ENCODE measurements at regions not wholly inside any gene's neighbourhood (a gene's known extent, or its start where the extent isn't known, plus 50 kb on each side); places are given as distances from the start of the nearest gene placed in this dataset.
"Not testable (repeated sequence)": the region's sequence is repeated elsewhere in the genome, so short reads cannot be mapped to it uniquely, and the experiment has no call there.

DNA sequence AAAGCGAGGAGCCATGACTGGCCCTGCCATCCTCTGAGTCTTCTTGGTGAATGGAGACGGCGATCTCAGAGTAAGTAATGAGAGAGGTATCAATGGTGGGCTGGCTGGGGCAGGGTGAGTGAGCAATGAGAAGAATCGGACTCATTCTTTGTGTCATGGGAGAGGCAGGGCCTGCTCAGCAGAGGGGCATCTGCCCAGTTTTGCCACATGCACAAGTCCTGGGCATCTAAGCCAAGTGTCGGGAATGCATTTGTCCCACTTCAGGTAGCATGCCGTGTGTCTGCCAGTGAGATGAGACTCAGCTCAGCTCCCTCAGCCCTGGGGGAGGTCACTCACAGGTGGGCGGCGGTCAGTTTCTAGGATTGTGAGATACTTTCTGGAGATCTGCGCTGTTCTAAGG is 791.0 kb upstream of the RAB6C start:
- no peak for DNase-seq

- DNase-seq = no peak
Measured at GRCh38 chr2:129189617-129190319, 789.7 kb upstream of the RAB6C start.

DNA sequence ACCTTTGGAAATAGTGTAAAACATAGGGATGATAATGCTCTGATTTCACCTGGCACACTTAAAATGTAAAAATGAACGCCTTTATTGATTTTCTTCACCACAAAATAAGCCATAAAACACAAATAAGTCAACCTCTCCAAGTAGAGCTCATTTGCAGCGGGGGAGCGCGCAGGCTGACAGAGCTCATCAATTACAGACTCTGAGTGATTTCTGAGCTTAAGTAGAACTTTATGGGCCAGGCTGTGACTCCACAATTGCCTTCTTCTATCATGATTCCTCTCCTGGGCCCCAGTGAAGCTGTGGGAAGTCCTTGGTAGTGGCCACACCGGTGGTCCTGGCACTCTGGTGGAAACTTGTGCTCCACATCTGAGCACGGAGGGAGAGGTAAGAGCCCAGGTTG is 789.0 kb upstream of the RAB6C start:
- no peak for DNase-seq

GRCh38 chr2:129191530-129191929 is 787.9 kb upstream of the RAB6C start:
- no peak for DNase-seq

DNA sequence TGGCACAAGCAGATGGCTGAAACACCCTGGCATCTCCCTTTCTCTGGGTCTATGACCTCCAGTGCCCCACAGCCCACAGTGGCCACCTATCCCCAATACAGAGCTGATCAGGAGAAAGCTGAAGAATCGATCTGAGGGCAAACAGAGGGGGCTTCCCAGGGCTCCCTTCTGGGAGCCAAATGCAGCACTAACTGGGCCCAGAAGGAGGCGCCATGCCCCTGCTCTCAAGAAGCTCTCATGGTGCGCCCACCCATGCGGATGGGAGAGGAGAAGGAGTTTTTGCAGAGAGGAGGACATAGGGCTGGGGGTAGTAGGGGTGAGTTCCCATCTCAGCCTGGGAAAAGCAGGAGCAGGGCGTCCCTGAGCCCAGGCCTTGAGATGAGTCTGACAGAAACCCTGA is 787.3 kb upstream of the RAB6C start:
- no peak for DNase-seq

- no peak for DNase-seq
Measured at GRCh38 chr2:129192841-129193253, 786.6 kb upstream of the RAB6C start.

DNA sequence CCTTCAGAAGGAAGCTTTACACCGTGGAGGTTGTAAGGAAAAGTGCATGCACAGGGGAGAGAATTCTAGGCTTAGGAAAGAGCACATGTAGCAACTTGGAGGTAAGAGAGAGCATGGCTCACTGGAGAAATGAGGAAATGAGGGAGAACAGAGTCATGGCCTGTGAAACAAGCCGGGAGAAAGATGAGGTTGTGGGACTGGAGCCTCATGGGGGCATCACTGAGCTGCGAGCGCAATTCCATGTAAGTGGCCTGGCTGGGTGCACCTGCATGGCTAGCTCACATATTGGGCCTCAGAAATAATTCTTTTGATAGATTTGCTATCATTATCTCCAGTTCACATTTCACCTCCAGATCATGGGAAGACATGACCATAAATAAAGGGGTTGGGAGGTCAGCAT is 785.5 kb upstream of the RAB6C start:
- DNase-seq = no peak

DNA sequence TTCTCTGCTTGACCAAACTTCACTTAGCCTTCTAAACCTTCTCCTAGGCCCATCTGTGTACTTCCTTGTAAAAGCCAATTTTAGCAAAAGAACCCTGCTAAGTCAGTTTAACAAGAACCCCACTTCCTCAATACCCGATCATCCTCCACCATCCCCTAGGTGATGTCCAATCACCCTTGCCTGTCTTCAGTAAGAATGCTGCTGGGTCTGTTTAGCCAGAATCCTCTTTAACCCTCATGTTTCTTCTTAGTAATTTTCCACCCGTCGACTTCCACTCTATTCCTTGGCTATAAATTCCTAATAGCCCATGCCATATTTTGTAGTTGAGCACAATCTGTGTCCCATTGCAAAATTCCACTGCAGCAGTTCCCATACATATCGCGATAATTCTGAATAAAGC is 780.0 kb upstream of the RAB6C start:
- no peak for DNase-seq

DNA sequence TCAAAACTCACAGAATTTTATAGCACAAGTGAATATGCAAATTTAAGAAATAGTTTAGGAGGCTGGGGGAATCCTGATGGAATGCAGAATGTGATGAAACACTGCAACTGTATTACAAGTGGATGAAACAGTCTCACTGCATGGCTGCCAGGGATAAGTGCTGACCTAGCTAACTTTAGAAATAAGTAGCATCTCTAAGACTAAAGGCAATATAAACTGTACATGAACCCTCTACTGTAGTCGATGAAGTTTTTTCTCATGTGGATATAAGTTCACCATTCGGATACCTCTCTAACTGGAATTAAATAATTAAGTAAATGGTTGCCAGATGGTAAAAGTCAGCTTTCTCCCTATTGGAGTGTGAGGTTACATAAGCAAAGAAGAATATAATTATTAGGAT is 777.8 kb upstream of the RAB6C start:
- DNase-seq = no peak

DNA sequence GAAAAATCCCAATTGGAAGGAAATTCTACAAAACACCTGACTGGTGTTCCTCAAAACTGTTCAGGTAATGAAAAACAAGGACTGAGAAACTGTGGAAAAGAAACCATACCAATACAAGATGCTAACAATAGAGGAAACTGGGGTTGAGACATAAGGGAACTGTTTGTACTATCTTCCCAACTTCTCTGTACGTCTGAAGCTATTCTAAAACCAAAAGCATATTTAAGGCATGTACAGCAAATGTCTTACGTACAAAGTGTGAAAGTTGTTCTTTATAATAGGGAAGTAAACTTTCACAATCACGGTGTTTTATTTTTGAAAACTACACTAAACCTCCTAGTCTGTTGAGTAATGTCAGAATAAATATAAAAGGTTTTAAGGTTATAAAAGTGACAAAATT is 776.1 kb upstream of the RAB6C start:
- DNase-seq = no peak

DNA sequence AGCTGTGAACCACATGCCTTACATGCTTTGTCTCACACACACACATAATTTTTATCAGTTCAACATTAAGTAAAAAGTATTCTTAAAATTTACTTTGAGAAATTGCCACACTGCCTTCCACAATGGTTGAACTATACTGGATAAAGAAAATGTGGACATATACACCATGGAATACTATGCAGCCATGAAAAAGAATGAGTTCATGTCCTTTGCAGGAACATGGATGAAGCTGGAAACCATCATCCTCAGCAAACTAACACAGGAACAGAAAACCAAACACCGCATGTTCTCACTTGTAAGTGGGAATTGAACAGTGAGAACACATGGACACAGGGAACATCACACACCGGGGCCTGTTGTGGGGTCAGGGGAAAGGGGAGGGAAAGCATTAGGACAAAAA is 774.9 kb upstream of the RAB6C start:
- DNase-seq = not testable (repeated sequence)

DNA sequence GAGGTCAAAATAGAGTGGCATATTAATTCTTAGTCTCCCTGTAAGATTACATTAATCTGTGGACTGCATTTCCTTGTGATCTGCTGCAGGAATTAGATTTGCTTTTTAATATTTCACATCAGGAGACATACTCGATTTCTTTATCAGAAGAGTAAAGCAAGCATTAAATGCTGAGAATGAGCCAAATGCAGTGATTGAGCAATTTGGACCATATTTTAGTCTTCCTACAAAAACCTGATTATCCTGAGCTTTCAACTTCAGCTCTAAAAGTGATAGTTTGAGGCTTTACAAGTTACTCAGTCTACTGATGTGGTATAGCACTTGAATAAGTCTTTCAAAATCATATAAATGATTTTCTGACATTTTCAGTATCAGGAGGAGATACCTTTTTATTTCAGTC is 774.3 kb upstream of the RAB6C start:
- no peak for DNase-seq

GRCh38 chr2:129205766-129206165 is 773.7 kb upstream of the RAB6C start:
- DNase-seq = no peak

DNA sequence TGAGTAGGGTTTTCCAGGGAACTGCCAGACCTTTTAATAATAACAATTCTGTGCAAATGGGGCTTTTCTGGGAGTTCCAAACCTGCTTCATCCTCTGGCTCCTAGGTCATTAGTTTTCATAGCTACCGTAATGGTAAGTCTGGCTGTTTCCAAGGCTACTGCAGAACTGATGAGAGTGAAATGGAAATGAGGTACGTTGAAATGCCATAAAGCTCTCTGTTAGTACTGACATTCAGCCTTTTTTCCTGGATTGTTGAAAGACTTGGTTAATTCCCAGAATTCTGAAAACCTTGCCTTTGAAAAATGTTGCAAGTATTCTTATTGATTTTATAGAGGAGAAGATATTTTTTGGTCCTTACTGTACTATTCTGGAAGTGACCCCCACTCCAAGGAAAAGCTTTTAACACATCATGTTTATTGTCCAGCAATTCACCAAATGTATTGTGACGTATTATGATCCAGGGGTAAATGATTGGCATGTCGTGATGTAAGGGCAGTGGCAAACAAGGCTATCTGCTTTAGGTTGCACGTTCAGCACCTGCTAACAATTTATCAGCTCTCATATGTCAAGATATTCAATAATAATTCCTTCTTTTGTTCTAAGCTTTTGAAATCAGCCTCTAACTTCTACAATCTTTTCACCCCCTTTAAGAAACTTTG is 767.0 kb upstream of the RAB6C start:
- no peak for DNase-seq

- DNase-seq = no peak
Measured at GRCh38 chr2:129224022-129224421, 755.4 kb upstream of the RAB6C start.

- no peak for DNase-seq
Measured at GRCh38 chr2:129224486-129224885, 755.0 kb upstream of the RAB6C start.

GRCh38 chr2:129229196-129229595 is 750.3 kb upstream of the RAB6C start:
- no peak for DNase-seq

GRCh38 chr2:129229830-129230441 is 749.5 kb upstream of the RAB6C start:
- DNase-seq = no peak

- no peak for DNase-seq
Measured at GRCh38 chr2:129231924-129232323, 747.5 kb upstream of the RAB6C start.

- DNase-seq = no peak
Measured at GRCh38 chr2:129233166-129233565, 746.3 kb upstream of the RAB6C start.

DNA sequence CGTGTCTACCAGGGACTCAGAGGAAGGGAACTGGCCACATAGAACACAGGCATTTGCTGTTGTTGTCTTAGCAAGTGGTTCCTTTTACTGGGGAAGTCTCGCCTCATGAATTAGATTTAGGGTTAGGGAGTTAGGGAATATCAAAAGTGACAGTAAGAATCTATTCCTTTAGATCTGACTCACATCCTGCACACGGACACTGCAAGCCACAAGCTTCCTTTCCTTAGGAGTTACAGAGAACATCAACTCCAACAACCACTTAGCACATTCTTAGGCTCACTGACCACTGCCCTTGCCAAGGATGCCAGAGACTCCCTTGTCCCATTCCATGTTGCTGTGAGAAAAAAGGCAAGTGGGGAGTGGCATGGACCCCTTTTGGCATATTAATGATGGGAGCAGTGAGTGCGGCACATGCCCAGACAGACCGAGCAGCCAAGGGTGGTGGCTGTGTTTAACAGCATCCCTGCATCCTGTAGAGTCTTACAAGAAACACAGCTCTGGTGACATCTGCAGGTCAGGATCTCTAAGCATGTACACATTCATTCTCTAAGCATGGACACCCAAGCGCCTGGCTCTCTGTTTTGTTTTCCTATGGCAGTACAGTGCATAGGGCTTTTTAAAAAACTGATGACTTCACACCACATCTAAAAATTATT is 745.6 kb upstream of the RAB6C start:
- no peak for DNase-seq

DNA sequence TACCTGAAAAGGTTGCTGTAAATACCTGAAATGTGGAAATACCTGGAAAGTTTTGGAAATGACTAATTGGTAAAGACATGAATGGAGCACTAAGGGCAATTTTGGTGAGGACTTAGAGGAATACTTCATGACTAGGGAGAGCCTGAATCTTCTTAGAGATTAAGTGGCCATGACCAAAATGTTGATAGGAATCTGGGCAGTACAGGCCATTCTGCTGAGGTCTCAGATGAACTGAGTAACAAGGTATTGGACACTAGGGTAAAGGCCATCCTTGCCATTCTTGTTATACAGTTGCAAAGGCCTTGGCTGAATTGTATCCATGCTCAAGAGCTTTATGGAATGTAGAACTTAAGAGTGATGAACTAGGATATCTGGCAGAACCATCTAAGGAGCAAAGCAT is 742.9 kb upstream of the RAB6C start:
- no peak for DNase-seq

DNA sequence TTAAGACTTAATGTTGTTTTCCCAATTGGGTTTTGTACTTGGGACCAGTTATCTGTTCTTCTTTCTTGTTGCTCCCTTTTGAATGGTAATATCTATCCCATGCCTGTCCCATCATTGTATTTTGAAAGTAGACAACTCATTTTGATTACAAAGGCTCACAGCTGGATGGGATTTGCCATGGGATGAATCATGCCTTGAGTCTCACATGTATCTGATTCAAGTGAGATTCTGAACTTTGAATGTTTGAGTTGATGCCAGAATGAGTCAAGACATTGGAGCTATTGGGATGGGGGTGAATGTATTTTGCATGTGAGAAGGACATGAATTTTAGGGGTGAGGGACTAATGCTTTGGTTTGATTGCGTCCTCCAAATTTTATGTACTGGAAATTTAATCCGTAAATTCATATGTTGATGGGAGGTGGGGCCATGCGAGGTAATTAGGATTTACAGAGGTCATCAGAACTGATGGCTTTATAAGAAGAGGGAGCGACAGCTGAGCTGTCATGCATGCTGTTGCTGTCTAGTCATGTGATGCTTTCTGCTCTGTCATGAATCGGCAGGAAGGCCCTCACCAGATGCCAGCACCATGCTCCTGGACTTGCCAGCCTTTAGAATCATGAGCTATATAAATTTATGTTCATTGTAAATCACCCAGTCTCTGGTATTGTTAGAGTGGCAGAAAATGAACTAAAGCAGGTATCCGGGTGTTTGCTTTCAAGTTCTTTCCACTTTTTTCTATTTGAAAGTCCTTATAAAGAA is 741.3 kb upstream of the RAB6C start:
- DNase-seq = no peak
